Stimulated activated naive CD8-positive, alpha-beta T cell treated with anti-CD3 and anti-CD28 coated beads, Interleukin-15, Interleukin-2, amounts not matched to agents 100 ng/mL and 50 ng/mL, for 24 hours (primary cell): ENCODE measurements at regions not wholly inside any gene's neighbourhood (a gene's known extent, or its start where the extent isn't known, plus 50 kb on each side); places are given as distances from the start of the nearest gene placed in this dataset.

Experiments used
- H3K27ac Mint-ChIP-seq: one replicate; pipeline ENCODE4 v1.8.0; 2021; ENCODE audit warnings: mild to moderate bottlenecking, mixed read lengths
- H3K27me3 Mint-ChIP-seq: one replicate; pipeline ENCODE4 v1.8.0; 2021; ENCODE audit warnings: mixed read lengths
- H3K36me3 Mint-ChIP-seq: one replicate; pipeline ENCODE4 v1.8.0; 2021; ENCODE audit warnings: low read depth, mixed read lengths
- H3K4me1 Mint-ChIP-seq: one replicate; pipeline ENCODE4 v1.8.0; 2021; ENCODE audit warnings: low read depth, mixed read lengths
- H3K4me3 Mint-ChIP-seq: one replicate; pipeline ENCODE4 v1.8.0; 2021; ENCODE audit warnings: mild to moderate bottlenecking, mixed read lengths
- H3K9me3 Mint-ChIP-seq: one replicate; pipeline ENCODE4 v1.8.0; 2021; ENCODE audit warnings: mixed read lengths

DNA sequence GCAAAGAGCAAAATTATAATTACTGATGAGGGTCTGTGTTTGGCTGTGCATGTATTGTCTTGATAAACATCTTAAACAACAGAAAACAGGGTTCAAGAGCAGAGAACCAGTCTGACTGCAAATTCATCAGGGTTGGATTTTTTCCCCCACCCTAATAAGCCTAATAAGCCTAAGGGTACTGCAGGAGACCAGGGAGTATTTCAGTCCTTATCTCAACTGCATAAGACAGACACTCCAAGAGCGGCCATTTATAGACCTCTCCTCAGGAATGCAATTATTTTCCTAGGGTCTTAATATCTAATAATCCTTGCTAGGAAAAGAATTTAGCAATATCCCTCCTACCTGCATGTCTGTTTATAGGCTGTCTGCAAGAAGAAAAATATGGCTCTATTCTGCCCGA, 2011.5 kb upstream of the PCDH20 start:
- no peak overlapping the region for H3K27ac Mint-ChIP-seq
- no peak overlapping the region for H3K4me3 Mint-ChIP-seq
- H3K4me1 Mint-ChIP-seq, result no peaks in the 10 kb centered on the region
- no peaks in the 10 kb centered on the region for H3K36me3 Mint-ChIP-seq
- H3K27me3 Mint-ChIP-seq, result no peaks in the 10 kb centered on the region
- peaks cover 6% of the 10 kb centered on the region for H3K9me3 Mint-ChIP-seq

DNA sequence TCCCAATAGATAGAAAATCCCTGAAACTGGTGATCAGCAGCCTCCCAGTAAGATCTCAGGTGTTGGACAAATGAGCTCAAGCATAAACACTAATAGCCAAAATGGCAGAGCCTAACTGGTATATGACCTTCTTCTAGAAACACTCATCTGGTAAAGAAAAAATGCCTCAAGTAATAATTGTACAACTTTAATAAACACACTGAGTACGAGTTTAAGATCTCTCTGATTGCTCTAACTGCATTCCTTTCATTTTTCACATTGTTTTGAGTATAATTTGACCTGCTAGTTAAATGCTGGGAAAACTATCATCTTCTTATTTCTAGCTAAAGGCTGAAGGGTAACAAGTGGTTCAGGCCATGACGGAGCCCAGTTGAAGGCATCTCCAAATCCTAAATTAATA, 2009.5 kb upstream of the PCDH20 start:
- Mint-ChIP-seq H3K27me3 (no peaks in the 10 kb centered on the region), H3K27ac (no peak overlapping the region), H3K36me3 (no peaks in the 10 kb centered on the region), H3K4me3 (no peak overlapping the region), H3K4me1 (no peaks in the 10 kb centered on the region), H3K9me3 (peaks cover 11% of the 10 kb centered on the region)

- H3K4me3 Mint-ChIP-seq, result no peak overlapping the region
- H3K27ac Mint-ChIP-seq, result no peak overlapping the region
- no peaks in the 10 kb centered on the region for H3K4me1 Mint-ChIP-seq
- H3K27me3 Mint-ChIP-seq, result no peaks in the 10 kb centered on the region
- peaks cover 11% of the 10 kb centered on the region for H3K9me3 Mint-ChIP-seq
- no peaks in the 10 kb centered on the region for H3K36me3 Mint-ChIP-seq
Measured at GRCh38 chr13:63421123-63421522, 2005.5 kb upstream of the PCDH20 start.

- H3K36me3 Mint-ChIP-seq, result no peaks in the 10 kb centered on the region
Measured at GRCh38 chr13:63420685-63421084, 2005.0 kb upstream of the PCDH20 start.

GRCh38 chr13:63414247-63414646, 1998.6 kb upstream of the PCDH20 start:
- Mint-ChIP-seq H3K4me1 (no peaks in the 10 kb centered on the region), H3K9me3 (peaks cover 3% of the 10 kb centered on the region), H3K27me3 (no peaks in the 10 kb centered on the region), H3K27ac (no peak overlapping the region), H3K36me3 (no peaks in the 10 kb centered on the region), H3K4me3 (no peak overlapping the region)

More at GRCh38 chr13:63420685-63421084, 2005.0 kb upstream of the PCDH20 start:
- peaks cover 11% of the 10 kb centered on the region for H3K9me3 Mint-ChIP-seq
- H3K27ac Mint-ChIP-seq, result no peak overlapping the region
- H3K27me3 Mint-ChIP-seq, result no peaks in the 10 kb centered on the region
- no peaks in the 10 kb centered on the region for H3K4me1 Mint-ChIP-seq
- H3K4me3 Mint-ChIP-seq, result no peak overlapping the region

- peaks cover 10% of the 10 kb centered on the region for H3K9me3 Mint-ChIP-seq
- no peaks in the 10 kb centered on the region for H3K36me3 Mint-ChIP-seq
- H3K27ac Mint-ChIP-seq, result no peak overlapping the region
- no peaks in the 10 kb centered on the region for H3K27me3 Mint-ChIP-seq
- H3K4me3 Mint-ChIP-seq, result no peak overlapping the region
- H3K4me1 Mint-ChIP-seq, result no peaks in the 10 kb centered on the region
Measured at GRCh38 chr13:63409791-63410351, 1994.2 kb upstream of the PCDH20 start.

DNA sequence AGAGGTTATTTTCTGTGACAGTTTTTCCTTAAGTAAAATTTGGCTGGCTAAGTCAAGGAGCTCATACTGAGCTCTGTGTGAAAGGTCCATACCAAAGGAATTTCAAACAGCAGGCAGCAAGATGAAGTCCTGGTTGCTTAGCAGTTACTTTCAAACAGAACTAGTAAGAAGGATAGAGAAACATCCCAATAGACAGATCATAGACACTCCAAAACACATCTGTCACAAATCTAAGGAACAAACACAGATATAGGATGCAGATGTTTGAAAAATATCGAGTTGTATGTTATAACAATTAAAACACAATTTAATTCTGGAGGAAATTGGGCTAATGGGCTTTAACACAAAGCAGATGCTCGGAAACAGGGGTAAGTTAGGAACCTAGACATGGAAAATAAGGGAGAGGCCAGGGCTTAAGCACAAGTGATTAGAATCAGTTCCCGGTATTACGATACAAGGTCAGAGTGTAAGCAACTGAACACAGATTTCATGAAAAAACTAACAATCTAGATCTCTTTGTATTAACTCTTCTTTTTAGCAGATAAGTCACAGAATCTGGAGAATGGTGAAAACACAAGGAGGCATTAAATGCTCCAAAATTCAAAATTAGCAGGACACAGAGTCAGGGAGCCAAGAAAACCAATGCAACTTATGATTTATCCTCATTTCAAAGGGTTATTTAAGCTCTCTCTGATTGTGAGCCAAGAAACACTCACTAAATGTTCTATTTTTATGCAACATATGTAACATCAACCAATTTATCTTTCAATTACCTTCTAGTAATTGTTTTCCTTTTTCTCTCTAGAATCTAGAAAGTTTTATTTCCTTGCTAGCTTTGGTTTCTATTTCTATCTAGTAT, 1992.9 kb upstream of the PCDH20 start:
- no peaks in the 10 kb centered on the region for H3K4me1 Mint-ChIP-seq
- H3K4me3 Mint-ChIP-seq, result no peak overlapping the region
- H3K36me3 Mint-ChIP-seq, result no peaks in the 10 kb centered on the region
- H3K27ac Mint-ChIP-seq, result no peak overlapping the region
- H3K9me3 Mint-ChIP-seq, result peaks cover 10% of the 10 kb centered on the region
- H3K27me3 Mint-ChIP-seq, result no peaks in the 10 kb centered on the region

- Mint-ChIP-seq H3K36me3 (no peaks in the 10 kb centered on the region), H3K27me3 (no peaks in the 10 kb centered on the region), H3K27ac (no peak overlapping the region), H3K4me3 (no peak overlapping the region), H3K9me3 (peaks cover 10% of the 10 kb centered on the region), H3K4me1 (no peaks in the 10 kb centered on the region)
Measured at GRCh38 chr13:63403733-63404132, 1988.1 kb upstream of the PCDH20 start.

DNA sequence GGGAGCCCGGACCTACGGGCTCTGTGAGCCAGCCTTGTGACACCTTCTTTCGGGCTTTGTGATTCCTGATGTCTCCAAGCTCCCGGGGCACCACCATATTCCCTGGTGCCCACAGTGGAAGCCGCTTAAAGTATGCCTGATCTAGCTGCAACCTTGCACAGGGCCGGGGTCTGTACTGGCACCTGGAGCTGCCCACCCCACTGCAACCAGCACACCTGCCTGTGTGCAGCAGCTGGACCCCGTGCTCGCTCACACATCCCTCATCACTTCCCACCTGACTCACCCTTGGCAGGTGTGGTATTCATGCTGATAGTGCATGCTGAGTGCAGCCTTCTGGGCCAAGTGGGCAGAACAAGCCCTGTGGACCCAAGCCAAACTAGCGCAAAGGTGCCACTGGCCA, 1981.1 kb upstream of the PCDH20 start:
- Mint-ChIP-seq H3K36me3 (no peaks in the 10 kb centered on the region), H3K27ac (no peak overlapping the region), H3K4me1 (no peaks in the 10 kb centered on the region), H3K27me3 (no peaks in the 10 kb centered on the region), H3K4me3 (no peak overlapping the region), H3K9me3 (no peaks in the 10 kb centered on the region)

DNA sequence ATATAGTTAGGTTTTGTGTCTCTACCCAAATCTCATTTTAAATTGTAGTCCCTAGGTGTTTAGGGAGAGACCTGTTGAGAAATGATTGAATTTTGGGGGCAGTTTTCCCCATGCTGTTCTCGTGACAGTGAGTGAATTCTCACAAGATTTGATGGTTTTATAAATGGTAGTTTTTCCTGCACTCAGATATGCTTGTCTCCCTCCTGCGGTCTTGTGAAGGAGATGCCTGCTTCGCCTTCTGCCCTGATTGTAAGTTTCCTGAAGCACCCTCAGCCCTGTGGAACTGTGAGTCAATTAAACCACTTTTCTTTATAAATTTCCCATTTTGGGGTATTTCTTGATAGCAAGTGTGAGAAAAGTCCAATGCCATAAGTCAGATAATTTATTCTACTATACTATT, 1977.5 kb upstream of the PCDH20 start:
- H3K36me3 Mint-ChIP-seq, result no peaks in the 10 kb centered on the region
- no peak overlapping the region for H3K27ac Mint-ChIP-seq
- no peak overlapping the region for H3K4me3 Mint-ChIP-seq
- no peaks in the 10 kb centered on the region for H3K4me1 Mint-ChIP-seq
- H3K9me3 Mint-ChIP-seq, result no peaks in the 10 kb centered on the region
- no peaks in the 10 kb centered on the region for H3K27me3 Mint-ChIP-seq

DNA sequence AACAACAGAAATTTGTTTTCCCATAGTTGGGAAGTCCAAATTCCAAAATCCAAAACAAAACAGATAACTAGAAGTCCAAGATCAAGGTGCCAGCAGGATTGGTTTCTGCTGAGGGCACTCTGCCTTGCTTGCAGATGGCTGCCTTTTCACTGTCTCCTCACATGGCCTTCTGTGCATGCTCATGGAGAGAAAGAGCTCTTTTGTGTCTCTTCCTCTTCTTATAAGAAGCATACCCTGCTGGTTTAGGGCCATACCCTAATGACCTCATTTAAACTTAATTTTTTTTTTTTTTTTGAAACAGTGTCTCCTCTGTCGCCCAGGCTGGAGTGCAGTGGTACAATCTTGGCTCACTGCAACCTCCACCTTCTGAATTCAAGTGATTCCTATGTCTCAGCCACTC, 1974.1 kb upstream of the PCDH20 start:
- H3K27me3 Mint-ChIP-seq, result no peaks in the 10 kb centered on the region
- no peak overlapping the region for H3K4me3 Mint-ChIP-seq
- H3K36me3 Mint-ChIP-seq, result no peaks in the 10 kb centered on the region
- no peaks in the 10 kb centered on the region for H3K4me1 Mint-ChIP-seq
- no peak overlapping the region for H3K27ac Mint-ChIP-seq
- no peaks in the 10 kb centered on the region for H3K9me3 Mint-ChIP-seq

DNA sequence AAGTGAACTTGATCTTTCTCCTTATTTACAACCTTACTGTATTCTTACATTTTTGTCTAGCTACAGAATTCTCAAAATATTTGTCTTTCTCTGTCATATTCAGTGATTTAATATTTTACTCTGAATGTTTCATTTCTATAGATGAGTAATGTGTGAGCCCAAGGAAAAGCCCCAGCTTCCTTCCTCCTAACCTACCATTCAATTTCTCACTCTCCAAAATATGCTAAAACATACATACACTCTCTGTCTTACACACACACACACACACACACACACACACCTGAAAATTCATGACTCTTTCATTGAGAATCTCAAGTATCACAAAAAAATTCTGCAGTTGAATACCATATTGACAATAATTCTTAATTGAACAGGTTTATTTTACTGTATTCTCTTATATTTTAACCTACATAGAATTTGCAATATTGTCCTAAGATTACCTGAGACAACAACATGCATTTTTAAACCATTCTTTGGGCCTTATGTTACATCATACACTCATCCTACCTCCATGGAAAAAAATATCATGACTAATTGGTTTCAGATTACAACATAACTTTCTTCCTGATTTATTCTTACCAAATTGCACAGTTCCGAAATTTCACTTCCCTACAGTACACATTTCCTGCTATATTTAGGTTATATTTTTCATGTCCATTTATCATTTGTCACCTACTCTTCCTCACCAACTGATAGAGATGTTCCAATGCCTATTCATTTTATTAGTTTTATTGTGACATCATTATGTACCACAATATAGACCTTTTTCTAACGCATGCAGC, 1965.6 kb upstream of the PCDH20 start:
- Mint-ChIP-seq H3K9me3 (peaks cover 24% of the 10 kb centered on the region), H3K27ac (no peak overlapping the region), H3K4me1 (no peaks in the 10 kb centered on the region), H3K36me3 (no peaks in the 10 kb centered on the region), H3K27me3 (no peaks in the 10 kb centered on the region), H3K4me3 (no peak overlapping the region)

DNA sequence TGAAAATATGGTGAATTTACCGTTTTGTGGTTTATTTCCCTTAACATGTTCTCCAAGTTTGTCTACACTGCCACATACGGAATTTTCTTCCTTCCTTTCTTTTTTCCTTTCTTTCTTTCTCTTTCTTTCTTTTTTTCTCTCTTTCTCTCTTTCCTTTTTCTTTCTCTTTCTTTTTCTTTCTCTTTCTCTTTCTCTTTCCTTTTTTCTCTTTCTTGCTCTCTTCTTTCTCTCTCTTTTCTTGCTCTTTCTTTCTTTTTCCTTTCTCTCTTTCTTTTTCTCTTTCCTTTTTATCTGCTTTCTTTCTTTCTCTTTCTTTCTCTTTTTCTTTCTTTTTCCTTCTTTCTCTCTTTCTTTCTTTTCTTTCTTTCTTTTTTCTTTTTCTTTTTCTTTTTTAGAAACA, 1962.3 kb upstream of the PCDH20 start:
- Mint-ChIP-seq H3K27ac (no peak overlapping the region), H3K27me3 (no peaks in the 10 kb centered on the region), H3K4me1 (no peaks in the 10 kb centered on the region), H3K36me3 (no peaks in the 10 kb centered on the region), H3K9me3 (peaks cover 24% of the 10 kb centered on the region), H3K4me3 (no peak overlapping the region)

DNA sequence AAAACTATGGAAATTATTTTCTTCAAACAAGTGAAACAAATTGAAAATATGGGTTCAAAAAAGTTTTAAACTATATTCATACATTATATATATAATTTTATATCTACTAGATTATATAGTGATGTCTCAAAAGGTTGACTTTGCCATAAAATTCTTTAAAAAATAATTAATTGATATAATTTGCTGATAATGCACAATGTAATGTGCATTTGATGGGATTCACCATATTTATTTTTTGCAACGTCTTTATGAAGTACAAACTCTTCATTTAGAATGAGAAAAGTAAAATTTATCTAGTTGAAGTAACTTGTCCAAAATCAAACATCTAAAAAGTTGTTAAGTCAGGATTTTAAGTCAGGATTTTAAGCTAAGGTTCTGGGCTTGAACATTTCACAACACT, 1954.5 kb upstream of the PCDH20 start:
- Mint-ChIP-seq H3K9me3 (no peaks in the 10 kb centered on the region), H3K27ac (no peak overlapping the region), H3K27me3 (no peaks in the 10 kb centered on the region), H3K4me3 (no peak overlapping the region), H3K36me3 (no peaks in the 10 kb centered on the region), H3K4me1 (no peaks in the 10 kb centered on the region)

DNA sequence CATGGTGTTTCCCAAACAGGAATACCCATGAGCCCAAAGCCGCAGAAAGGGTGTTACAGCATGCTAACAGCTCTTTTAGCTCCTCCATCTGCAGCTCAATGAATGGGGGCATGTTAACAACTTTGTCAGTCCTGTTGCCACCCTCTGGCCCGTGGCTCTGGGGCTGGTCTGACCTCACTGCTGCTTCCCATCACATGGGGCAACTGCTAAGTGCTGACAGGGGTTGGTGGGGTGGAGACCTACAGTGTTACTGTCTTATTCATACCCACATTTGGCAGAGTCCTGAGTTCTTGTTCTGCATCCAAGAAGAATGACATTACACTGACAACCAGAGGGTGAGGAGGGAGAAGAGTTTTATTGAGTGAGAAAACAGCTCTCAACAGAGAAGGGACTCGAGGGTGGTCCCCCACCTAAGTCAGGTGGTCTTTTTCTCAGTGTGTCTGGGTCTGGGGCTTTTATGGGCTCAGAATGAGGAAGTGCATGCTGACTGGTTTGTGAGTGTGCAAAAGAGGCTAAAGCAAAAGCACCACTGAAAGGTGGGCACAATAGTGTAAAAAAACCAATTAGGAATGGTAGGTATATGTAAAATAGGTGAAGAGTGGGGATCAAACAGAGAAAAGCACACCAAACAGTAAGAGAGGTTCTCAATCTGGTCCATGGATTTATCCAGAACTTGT, 1952.0 kb upstream of the PCDH20 start:
- Mint-ChIP-seq H3K9me3 (no peaks in the 10 kb centered on the region), H3K4me3 (no peak overlapping the region), H3K4me1 (no peaks in the 10 kb centered on the region), H3K27me3 (no peaks in the 10 kb centered on the region), H3K27ac (no peak overlapping the region), H3K36me3 (no peaks in the 10 kb centered on the region)
